Stimulated activated naive CD4-positive, alpha-beta T cell treated with Interleukin-2 at 50 U/mL for 16 hours (primary cell): ENCODE measurements at regions not wholly inside any gene's neighbourhood (a gene's known extent, or its start where the extent isn't known, plus 50 kb on each side); places are given as distances from the start of the nearest gene placed in this dataset.

Source experiments
- DNase-seq: peaks from one replicate; lab custom pipeline; 2025; lab: John Stamatoyannopoulos, UW

DNA sequence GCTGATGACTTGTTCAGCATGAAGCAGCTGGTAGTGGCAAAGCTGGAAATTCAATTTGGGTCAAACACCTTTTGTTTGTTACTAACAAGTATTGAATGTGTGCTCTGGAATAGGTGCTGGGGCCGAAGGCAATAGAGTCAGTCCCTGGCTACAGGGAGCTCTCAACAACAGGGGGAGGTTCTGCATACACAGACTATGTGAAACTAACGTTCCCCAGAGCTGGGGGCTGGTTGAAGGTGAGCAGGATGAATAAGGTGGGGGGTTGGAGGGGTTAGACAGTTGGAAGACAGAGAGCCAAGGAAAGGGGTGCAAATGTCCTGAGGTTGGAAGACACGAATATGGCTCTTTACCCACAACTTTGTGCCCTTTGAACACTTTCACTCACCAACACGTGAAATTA, 84.1 kb upstream of the PLPP4 start:
- DNase-seq: no peak

DNA sequence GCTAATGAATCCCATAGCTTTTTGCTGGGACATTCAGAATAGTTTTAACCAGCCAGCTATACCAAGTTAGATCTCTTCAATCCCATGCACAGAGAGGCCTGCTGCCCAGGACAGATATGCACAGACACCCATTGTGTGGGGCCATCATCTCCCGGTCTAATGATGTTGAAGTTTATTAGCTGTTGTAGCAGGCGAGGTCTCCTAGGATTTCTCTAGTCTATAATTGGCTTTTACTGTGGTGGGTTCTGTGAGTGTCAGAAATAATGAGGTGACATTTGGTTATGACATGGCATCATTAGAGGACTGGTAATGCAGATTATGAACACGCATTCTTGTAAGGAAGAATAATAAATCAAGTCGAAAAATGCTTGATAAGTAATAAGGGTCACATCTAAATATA, 81.4 kb upstream of the PLPP4 start:
- DNase-seq: no peak

GRCh38 chr10:120381931-120382330, 75.1 kb upstream of the PLPP4 start:
- DNase-seq: no peak

GRCh38 chr10:120382360-120382759, 74.7 kb upstream of the PLPP4 start:
- no peak for DNase-seq

- no peak for DNase-seq
Observed at GRCh38 chr10:120385992-120386391, 71.0 kb upstream of the PLPP4 start.

DNA sequence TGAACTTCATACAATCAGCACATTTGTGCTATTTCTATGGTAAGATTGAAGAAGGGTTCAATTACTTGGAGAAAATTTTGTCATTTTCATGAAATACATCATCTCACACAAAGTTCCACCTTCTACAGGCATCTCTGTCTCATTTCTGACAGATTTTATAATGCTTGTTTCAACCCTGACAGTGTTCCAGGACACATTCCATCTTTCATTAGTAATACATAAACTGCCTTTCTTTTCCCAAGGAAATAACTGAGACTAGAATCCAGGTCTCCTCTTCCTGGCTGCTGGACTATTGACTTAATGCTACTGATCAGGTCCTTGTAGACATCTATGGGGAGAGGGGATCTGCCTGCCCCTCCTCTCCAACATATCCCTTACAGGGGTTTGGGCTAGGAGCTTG, 70.1 kb upstream of the PLPP4 start:
- no peak for DNase-seq

- no peak for DNase-seq
Observed at GRCh38 chr10:120387326-120387725, 69.7 kb upstream of the PLPP4 start.

DNA sequence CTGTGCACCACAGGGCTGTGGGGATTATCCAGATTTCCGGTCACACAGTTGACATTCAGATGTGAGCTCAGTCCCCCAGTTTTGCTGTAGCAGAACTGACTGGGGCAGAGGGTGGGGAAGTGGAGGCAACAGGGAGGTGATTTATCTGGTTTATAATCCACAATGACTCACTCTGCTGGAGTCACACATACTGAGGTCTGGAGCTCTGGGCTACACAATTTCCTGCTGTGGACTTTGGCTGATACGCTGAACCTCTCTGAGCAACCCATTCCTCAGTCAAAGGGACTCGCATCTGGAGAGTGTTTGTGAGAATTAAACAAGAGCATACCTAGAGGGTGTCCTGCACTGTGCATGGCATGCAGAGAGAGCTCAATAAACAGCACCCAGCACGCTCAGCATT, 64.8 kb upstream of the PLPP4 start:
- no peak for DNase-seq

DNA sequence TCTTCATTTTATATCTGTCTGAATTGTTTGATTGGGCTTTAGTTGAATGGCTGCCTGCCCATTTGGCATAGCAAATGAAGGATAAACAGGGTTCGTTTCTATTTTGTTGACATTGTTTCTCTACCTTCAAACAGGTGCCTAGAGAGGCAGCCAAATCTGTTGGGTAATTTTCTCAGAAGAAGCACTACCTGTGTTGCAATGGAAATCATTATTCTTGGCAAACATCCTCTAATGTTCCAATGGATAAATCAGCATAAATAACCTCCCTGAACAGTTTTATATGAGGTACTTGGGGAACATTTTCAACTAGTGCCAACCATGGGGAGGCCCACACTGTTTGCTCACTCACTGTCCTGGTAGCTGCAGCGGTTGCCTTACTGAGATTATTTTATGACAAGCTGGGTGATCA, 64.4 kb upstream of the PLPP4 start:
- DNase-seq: no peak

DNA sequence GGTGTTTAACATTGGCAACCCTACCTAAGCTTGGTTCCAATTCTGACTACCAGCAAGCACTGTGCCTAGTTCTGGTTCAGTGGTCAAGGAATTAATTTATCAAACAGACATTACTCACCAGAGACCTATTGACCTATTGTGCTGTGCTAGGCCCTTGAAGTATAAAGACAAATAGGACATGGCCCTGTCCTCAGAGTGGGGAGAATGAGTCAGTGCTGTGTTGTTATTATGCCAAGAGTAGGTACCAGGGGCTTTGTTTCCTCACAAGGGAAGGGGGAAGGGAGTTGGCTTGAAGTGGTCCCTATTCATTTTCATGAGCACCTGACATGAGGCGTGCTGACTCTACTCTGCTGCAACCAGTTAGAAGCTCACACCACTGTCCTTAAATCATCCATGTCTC, 62.6 kb upstream of the PLPP4 start:
- no peak for DNase-seq

DNA sequence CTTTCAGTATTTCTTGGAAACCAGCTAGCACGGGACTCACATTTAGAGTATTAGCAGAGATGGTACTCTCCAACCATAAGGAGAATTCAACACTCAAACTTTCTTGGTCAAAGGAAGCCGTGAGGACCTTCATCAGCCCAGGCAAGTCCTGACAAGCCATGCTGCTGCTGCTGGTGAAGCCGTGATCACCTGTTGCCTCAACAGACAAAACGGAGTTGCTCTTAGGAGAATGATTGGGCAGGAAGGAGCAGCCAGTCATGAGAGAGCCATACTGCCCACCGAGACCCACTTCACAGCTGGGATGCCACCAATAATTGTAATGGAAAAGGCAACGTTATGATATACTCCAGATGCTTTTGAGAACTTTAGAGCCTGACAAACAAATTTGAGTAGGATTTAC, 60.8 kb upstream of the PLPP4 start:
- no peak for DNase-seq

DNA sequence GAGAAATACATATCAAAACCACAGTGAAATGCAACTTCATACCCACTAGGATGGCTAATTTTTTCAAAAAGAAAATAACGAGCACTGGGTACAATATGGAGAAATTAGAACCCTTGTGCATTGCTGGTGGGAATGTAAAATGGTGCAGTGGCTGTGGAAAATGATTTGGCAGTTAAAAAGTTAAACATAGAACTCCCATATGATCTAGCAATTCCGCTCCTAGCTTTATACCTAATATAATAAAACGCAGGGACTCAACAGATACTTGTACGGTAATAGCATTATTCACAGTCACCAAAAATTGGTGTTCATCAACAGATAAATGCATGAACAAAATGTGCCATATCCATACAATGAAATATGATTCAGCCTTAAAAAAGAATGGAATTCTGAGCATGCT, 58.8 kb upstream of the PLPP4 start:
- no peak for DNase-seq

- DNase-seq: no peak
Observed at GRCh38 chr10:120400601-120401000, 56.4 kb upstream of the PLPP4 start.

- no peak for DNase-seq
Observed at GRCh38 chr10:120402147-120402766, 54.8 kb upstream of the PLPP4 start.

- no peak for DNase-seq
Observed at GRCh38 chr10:120403109-120403508, 53.9 kb upstream of the PLPP4 start.

- no peak for DNase-seq
Observed at GRCh38 chr10:120406376-120406775, 50.7 kb upstream of the PLPP4 start.
